ENCODE measurements at regions not wholly inside any gene's neighbourhood (a gene's known extent, or its start where the extent isn't known, plus 50 kb on each side); places are given as distances from the start of the nearest gene placed in this dataset.

DNA sequence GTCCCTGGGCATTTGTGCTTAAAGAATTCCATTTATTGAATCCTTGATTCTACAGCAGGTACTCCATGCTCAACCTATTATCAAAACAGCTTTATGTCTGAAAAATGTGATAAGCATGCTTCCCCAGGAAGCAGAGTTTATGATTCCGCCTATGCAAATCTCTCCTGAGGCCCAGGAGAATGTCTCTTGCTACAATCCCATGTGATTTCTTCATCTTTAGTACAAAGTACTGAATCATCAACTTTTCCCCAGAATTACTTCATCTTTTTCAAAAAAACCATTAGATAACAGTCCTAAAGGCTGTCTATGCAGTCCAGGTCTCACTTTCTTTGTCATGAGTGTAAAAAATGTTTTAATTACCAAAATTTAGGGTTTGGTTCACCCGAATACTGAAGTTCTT is 130.2 kb upstream of the ADAMTSL1 start:
- TF ChIP-seq POLR2A (IDR thresholded peaks at IDR 0.05; ENCODE audit: low read length) (no peak), GATA1 (IDR thresholded peaks at IDR 0.05; ENCODE audit: low read depth, low read length) (no peak)

Measured in erythroblast (primary cell).